ENCODE measurements at regions not wholly inside any gene's neighbourhood (a gene's known extent, or its start where the extent isn't known, plus 50 kb on each side); places are given as distances from the start of the nearest gene placed in this dataset.
A peak's percentile ranks its signal among the peaks of the same experiment; 100 is the strongest.

DNA sequence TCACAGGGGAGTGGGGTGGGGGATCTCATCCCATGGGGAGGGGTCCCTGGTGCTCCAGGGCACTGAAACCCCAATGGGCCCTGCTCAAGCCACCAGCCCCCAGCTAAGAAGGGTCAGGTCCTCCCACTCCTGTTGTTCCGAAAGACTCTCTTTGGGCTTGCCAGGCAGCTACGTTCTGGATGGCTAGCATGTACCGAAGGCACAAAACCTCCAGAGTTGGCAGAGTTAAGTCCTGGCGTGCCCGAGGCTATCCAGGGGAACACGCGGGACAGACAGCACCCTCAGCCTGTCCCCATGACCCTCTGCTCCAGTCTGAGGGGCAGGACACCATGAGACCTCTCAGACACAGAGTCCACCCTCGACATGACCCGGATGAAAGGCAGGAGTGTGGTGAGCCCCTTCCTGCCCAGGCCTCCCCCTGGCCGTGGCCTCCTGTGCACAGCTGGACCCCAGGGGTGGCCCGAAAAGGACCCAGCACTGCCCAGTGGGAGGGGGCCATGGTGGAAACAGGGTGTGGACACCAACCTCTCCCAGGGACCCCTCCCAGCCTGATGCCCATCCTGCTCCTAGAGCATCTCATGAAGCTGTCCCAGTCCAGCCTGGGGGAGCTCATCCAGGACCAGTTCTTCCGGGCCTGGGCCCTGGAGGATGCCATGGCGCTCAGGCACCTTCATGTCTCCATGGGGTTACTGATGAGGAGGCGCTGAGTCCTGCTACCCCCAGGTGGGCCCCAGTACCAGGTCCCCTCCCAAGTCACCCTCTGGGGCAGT is 53.0 kb upstream of the TPM4 start:
- no peak for DNase-seq

DNA sequence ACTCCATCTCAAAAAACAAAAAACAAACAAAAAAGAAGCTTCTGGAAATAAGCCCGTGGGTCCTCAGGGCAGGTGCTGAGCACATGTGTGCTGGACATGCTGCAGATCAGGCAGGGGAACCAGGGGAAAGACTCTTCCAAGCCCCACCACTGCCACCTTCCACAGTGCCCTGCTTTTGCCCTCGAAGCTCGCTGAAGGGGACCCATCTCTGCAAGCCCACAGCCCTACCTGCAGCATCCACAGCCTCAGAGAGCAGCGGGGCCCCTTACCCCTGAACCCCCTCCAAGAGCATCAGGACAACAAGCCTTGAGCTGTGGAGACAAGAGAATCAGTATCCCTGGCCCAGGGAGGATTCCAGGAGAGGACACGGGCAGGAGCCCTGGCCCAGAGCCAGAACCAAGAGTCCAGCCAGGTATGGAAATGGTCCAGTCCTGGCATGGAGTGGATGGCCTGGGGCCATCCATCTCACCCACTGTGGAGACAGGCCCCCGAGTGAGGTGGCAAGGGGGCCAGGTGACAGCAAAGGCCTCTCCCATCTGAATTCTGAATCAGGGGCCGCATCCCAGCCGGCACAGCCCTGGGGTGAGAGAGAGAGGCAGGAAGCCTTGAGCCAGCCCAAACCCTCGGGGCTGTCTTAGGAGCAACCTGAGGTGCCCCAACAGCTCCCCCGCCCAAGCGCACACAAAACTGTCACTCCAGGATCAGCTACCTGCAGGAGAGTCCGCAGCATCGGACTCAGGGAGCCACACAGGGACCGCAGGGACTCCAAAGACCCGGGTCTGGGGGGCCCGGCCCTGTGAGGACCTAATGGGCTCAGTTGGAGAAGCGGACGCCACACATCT is 51.8 kb upstream of the TPM4 start:
- DNase-seq = no peak

DNA sequence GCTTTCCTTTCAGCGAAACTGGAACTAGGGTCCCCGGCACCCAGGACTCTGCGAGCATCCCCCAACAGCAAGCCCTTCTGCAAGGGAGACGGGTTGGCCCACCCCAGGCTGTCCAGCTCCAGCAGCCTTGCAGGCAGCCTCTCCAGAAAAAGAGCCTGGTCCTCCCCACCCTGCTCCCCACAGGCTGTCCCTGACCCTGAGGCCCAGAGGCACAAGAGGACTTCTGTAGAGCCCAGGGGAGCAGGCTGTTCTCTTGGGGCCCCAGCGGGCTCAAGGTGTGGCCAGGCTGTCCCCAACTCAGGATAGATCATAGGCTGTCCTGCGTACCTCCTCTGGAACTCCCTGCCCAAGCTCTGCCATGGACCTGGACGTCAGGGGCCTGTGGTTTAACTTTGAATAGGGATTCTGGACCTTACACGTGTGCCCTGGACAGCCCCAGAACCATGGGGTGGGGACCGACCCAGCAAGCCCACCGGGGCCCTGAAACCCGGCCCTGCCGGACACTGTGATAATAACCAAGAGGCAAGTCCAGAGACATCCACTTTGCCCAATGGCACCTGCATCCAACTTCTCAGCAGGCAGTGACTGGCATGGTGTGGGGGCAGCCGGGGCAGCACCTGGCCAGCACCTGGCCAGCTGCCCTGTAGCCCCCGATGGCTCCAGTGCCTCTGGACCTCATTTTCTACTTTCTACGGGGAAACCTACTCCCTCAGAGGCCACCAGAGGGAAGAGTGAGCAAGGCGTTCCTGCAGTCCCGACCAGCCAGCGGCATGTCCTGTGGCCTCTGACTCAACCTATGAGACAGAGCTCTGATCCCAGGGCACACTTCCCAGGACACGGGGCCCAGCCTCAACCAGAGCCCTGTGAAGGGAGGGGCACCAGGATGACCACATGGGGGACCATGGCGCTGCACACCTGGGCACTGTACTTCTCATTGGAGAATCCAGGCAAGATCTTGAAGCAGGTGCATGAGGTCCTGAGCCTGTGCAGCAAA is 50.9 kb upstream of the TPM4 start:
- peak in 1 of 2 donors; percentile 18 for DNase-seq

DNA sequence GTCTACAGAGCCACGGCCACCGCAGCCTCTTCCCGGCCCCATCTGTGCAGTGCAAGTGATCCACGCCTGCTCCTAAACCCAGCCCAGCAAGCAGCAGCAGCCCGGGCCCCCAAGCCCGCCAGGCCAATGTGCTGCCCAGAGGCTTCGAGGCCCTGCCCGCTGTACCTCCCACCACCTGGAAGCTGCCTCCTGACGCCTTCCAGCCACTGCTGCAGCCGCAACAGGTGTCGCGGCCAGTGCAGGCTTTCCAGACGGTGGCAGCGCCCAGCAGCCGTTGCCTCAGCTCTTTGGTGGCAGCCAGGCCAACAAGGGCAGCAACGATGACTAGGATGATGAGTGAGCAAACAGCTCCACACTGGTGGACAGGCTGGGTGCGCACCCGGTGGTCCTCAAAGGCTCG is 50.2 kb upstream of the TPM4 start:
- DNase-seq = no peak

Measured in CD4-positive, alpha-beta T cell treated with Interleukin-1 beta for 1 hour (primary cell).